ENCODE measurements at regions not wholly inside any gene's neighbourhood (a gene's known extent, or its start where the extent isn't known, plus 50 kb on each side); places are given as distances from the start of the nearest gene placed in this dataset.

GRCh38 chr4:120158046-120158445, 91.4 kb upstream of the MAD2L1 start:
- Histone ChIP-seq H3K27me3 (ENCODE audit: insufficient read depth in 3 of 3, low read length in 2 of 3) (no peaks in the 10 kb centered on the region), H3K36me3 (ENCODE audit: insufficient read depth in 1 of 2, low read depth in 1 of 2) (no peaks in the 10 kb centered on the region), H3K4me1 (no peaks in the 10 kb centered on the region), H3K27ac (no peak overlapping the region), H3K9me3 (no peaks in the 10 kb centered on the region), H3K4me3 (no peak overlapping the region)
- ATAC-seq (no peak), DNase-seq (no peak)
- WGBS, 3 donors: 66 to 74% (median 70%) methylated on average over 2 of the region's 2 CpGs
- TF ChIP-seq, protein P1, sequence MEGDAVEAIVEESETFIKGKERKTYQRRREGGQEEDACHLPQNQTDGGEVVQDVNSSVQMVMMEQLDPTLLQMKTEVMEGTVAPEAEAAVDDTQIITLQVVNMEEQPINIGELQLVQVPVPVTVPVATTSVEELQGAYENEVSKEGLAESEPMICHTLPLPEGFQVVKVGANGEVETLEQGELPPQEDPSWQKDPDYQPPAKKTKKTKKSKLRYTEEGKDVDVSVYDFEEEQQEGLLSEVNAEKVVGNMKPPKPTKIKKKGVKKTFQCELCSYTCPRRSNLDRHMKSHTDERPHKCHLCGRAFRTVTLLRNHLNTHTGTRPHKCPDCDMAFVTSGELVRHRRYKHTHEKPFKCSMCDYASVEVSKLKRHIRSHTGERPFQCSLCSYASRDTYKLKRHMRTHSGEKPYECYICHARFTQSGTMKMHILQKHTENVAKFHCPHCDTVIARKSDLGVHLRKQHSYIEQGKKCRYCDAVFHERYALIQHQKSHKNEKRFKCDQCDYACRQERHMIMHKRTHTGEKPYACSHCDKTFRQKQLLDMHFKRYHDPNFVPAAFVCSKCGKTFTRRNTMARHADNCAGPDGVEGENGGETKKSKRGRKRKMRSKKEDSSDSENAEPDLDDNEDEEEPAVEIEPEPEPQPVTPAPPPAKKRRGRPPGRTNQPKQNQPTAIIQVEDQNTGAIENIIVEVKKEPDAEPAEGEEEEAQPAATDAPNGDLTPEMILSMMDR (IDR thresholded peaks at IDR 0.05): no peak
- intact Hi-C loops (cut with DNase I): loop anchor here (5.0 kb wide), 3 partner anchors 939 to 1094 kb away; no protein-coding TSS in a partner anchor

DNA sequence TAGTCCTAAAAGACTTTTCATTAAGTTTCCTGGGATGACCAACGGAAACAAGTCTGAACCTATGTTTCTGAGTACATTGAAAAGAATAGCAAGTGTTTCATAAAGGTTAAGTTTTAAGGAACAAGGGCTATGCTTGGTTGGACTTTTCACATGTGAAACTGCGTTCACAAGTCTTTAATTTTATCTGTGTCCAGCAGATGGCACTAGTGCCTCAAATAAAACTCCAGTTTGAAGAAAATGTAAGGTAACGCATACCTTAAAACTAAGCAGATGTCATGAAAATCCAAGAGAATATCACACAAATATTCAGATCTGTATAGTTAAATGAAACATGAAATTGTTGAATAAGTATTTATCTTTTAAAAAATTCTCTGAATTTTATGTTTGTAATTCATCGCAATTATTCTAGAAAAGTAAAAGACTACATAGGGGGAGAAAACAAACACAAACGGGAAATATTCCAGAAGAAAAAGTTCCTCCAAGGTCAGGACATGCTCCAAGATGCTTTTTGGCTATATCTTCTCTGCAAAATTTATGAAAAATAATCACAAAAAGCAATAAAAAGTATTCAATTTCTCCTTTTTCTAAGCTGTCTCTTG, 89.6 kb upstream of the MAD2L1 start:
- WGBS, 3 donors: 27 to 31% (median 28%) methylated on average over 5 of the region's 5 CpGs
- no peak overlapping the region for H3K27ac ChIP-seq
- H3K4me3 ChIP-seq: no peak overlapping the region
- DNase-seq (no peak), ATAC-seq (peak in 1 of 4 donors; percentile 64)
- TF ChIP-seq, protein P1 (IDR thresholded peaks at IDR 0.05): peak; percentile 75
- H3K9me3 ChIP-seq: no peaks in the 10 kb centered on the region
- H3K27me3 ChIP-seq (ENCODE audit: insufficient read depth in 3 of 3, low read length in 2 of 3): no peaks in the 10 kb centered on the region
- intact Hi-C loops (cut with DNase I): loop anchor here (5.0 kb wide), 3 partner anchors 941 to 1096 kb away; no protein-coding TSS in a partner anchor
- H3K36me3 ChIP-seq (ENCODE audit: insufficient read depth in 1 of 2, low read depth in 1 of 2): no peaks in the 10 kb centered on the region
- H3K4me1 ChIP-seq: no peaks in the 10 kb centered on the region

DNA sequence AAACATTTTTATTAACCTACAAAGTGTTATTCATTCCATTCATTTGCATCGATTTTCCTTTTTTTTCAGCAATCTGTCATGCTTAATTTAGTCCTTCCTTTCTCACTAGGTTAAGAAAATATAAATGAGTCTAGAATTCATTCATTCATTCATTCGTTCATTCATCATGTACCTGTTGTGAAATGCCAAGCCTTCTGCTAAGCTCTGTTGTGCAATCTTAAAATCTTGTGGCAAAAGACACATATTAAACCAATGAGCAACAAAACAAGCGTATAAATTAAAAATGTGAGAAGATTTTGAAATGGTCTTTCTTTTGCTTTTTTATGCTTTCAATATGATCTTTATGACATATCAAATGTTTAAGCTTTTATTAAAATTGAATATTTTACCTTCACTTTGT, 88.6 kb upstream of the MAD2L1 start:
- no peak overlapping the region for H3K4me3 ChIP-seq
- DNase-seq: no peak
- no peaks in the 10 kb centered on the region for H3K9me3 ChIP-seq
- no peak for ATAC-seq
- H3K36me3 ChIP-seq (ENCODE audit: insufficient read depth in 1 of 2, low read depth in 1 of 2): no peaks in the 10 kb centered on the region
- TF ChIP-seq, protein P1 (IDR thresholded peaks at IDR 0.05): no peak
- no peaks in the 10 kb centered on the region for H3K27me3 ChIP-seq (ENCODE audit: insufficient read depth in 3 of 3, low read length in 2 of 3)
- no peak overlapping the region for H3K27ac ChIP-seq
- no peaks in the 10 kb centered on the region for H3K4me1 ChIP-seq
- intact Hi-C loops (cut with DNase I): loop anchor here (5.0 kb wide), 3 partner anchors 942 to 1097 kb away; no protein-coding TSS in a partner anchor
- WGBS, 3 donors: 68 to 76% (median 74%) methylated on average over 3 of the region's 3 CpGs

DNA sequence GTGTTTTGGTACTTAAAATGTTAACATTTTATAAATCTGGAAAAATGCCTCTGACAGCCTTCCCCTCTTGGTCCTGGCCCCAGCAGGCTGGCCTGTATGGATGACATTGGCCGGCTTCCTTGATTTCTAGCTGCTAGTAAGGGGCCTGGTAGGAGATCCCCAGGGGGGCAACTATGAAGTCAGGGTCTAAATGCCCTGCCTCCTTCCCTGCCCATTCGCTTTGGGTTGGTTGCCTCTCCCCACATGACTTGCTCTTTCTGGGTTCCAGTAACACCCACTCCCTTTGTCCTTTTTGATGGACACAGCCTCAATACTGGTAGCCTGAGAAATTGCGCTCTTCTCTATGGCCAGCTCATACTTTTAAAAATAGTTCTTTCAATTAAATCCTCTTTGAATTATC, 78.0 kb upstream of the MAD2L1 start:
- 79 to 90% (median 84%) methylated on average over 3 of the region's 3 CpGs for WGBS, 3 donors
- Histone ChIP-seq H3K4me1 (no peaks in the 10 kb centered on the region), H3K27me3 (ENCODE audit: insufficient read depth in 3 of 3, low read length in 2 of 3) (no peaks in the 10 kb centered on the region), H3K4me3 (no peak overlapping the region), H3K9me3 (no peaks in the 10 kb centered on the region), H3K27ac (no peak overlapping the region), H3K36me3 (ENCODE audit: insufficient read depth in 1 of 2, low read depth in 1 of 2) (no peaks in the 10 kb centered on the region)
- intact Hi-C loops (cut with DNase I): no loop called here
- TF ChIP-seq, protein P1 (IDR thresholded peaks at IDR 0.05): no peak
- no peak for ATAC-seq
- DNase-seq: no peak

- Histone ChIP-seq H3K9me3 (no peaks in the 10 kb centered on the region), H3K4me1 (no peaks in the 10 kb centered on the region), H3K27me3 (ENCODE audit: insufficient read depth in 3 of 3, low read length in 2 of 3) (no peaks in the 10 kb centered on the region), H3K27ac (no peak overlapping the region), H3K36me3 (ENCODE audit: insufficient read depth in 1 of 2, low read depth in 1 of 2) (no peaks in the 10 kb centered on the region), H3K4me3 (no peak overlapping the region)
- intact Hi-C loops (cut with DNase I): no loop called here
- DNase-seq: no peak
- WGBS, 3 donors: 78 to 87% (median 82%) methylated on average over 5 of the region's 5 CpGs
- TF ChIP-seq, protein P1 (IDR thresholded peaks at IDR 0.05): no peak
- ATAC-seq: no peak
Measured at GRCh38 chr4:120144041-120144440, 77.4 kb upstream of the MAD2L1 start.
